ENCODE measurements at regions not wholly inside any gene's neighbourhood (a gene's known extent, or its start where the extent isn't known, plus 50 kb on each side); places are given as distances from the start of the nearest gene placed in this dataset.

GRCh38 chr2:19484736-19485135 is 126.3 kb upstream of the OSR1 start:
- H3K27me3 ChIP-seq (ENCODE audit: control insufficient read depth, insufficient read depth, low read length), result no peaks in the 10 kb centered on the region
- H3K27ac ChIP-seq (ENCODE audit: low read length), result no peak overlapping the region
- TF ChIP-seq CTCF (IDR thresholded peaks at IDR 0.05) (no peak), SIN3A (IDR thresholded peaks at IDR 0.05; ENCODE audit: borderline replicate concordance, insufficient read depth, low read depth, low read length) (no peak), POLR2AphosphoS5 (IDR thresholded peaks at IDR 0.05; ENCODE audit: low read depth, low read length) (no peak), REST (IDR thresholded peaks at IDR 0.05; ENCODE audit: insufficient read depth in 1 of 2, low read depth in 2 of 2, low read length in 1 of 2) (no peak), TCF7L2 (IDR thresholded peaks at IDR 0.05; ENCODE audit: low read depth, low read length) (no peak)
- H3K9me3 ChIP-seq (ENCODE audit: control insufficient read depth, insufficient read depth, low read depth, low read length), result no peaks in the 10 kb centered on the region
- BruUV-seq (replicated peaks), result no TSS peak
- CTCF ChIA-PET, result no interaction called here
- H3K36me3 ChIP-seq (ENCODE audit: control insufficient read depth, insufficient read depth, low read length), result no peaks in the 10 kb centered on the region
- no peak for ATAC-seq
- H3K4me3 ChIP-seq (ENCODE audit: low read depth in 2 of 2, low read length in 2 of 2), result no peak overlapping the region
- POLR2A ChIA-PET, result no interaction called here
- no peak for DNase-seq (ENCODE audit: low read depth, low spot score)
- intact Hi-C loops (cut with micrococcal nuclease; ENCODE audit: unreplicated experiment), result no loop called here
- in situ Hi-C loops (cut with HindIII; ENCODE audit: low pct_unique_long_range_greater_than_20kb, low sequenced_read_pairs), result no loop called here
- H3K4me1 ChIP-seq (ENCODE audit: control insufficient read depth, insufficient read depth, low read length), result no peaks in the 10 kb centered on the region

- Histone ChIP-seq H3K27me3 (ENCODE audit: control insufficient read depth, insufficient read depth, low read length) (no peaks in the 10 kb centered on the region), H3K4me3 (ENCODE audit: low read depth in 2 of 2, low read length in 2 of 2) (no peak overlapping the region), H3K36me3 (ENCODE audit: control insufficient read depth, insufficient read depth, low read length) (no peaks in the 10 kb centered on the region), H3K4me1 (ENCODE audit: control insufficient read depth, insufficient read depth, low read length) (no peaks in the 10 kb centered on the region), H3K9me3 (ENCODE audit: control insufficient read depth, insufficient read depth, low read depth, low read length) (no peaks in the 10 kb centered on the region), H3K27ac (ENCODE audit: low read length) (no peak overlapping the region)
- intact Hi-C loops (cut with micrococcal nuclease; ENCODE audit: unreplicated experiment) (no loop called here), in situ Hi-C loops (cut with HindIII; ENCODE audit: low pct_unique_long_range_greater_than_20kb, low sequenced_read_pairs) (no loop called here)
- no TSS peak for BruUV-seq (replicated peaks)
- ChIA-PET CTCF (no interaction called here), POLR2A (no interaction called here)
- ATAC-seq, result no peak
- DNase-seq (ENCODE audit: low read depth, low spot score), result no peak
- TF ChIP-seq TCF7L2 (IDR thresholded peaks at IDR 0.05; ENCODE audit: low read depth, low read length) (no peak), SIN3A (IDR thresholded peaks at IDR 0.05; ENCODE audit: borderline replicate concordance, insufficient read depth, low read depth, low read length) (no peak), REST (IDR thresholded peaks at IDR 0.05; ENCODE audit: insufficient read depth in 1 of 2, low read depth in 2 of 2, low read length in 1 of 2) (no peak), CTCF (IDR thresholded peaks at IDR 0.05) (no peak), POLR2AphosphoS5 (IDR thresholded peaks at IDR 0.05; ENCODE audit: low read depth, low read length) (no peak)
Measured at GRCh38 chr2:19480673-19481072, 122.2 kb upstream of the OSR1 start.
